ENCODE measurements at regions not wholly inside any gene's neighbourhood (a gene's known extent, or its start where the extent isn't known, plus 50 kb on each side); places are given as distances from the start of the nearest gene placed in this dataset.

DNA sequence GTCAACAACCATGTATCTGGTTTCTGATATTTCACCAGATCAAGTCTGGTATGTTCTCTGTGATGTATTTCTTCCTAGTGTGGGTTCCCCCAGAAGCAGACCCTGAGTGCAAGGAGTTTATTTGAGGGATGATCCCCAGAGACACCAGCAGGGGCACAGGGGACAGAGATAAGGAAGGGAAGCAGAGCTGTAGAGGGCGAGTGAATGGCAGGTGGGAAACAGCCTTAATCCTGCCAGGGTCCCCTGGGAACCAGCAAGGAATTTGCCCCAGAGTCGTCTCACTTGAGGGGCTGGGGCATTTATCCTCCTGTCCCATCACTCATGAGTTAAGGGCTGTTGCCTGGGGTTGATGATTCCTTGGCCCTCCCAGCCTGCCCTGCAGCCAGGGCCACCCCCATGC is 206.4 kb upstream of the BCOR start:
- H3K4me3 ChIP-seq (ENCODE audit: low read length): no peak overlapping the region
- H3K4me2 ChIP-seq (ENCODE audit: low read length): no peak overlapping the region
- no peak overlapping the region for H2AFZ ChIP-seq (ENCODE audit: low read depth, low read length)
- TF ChIP-seq TAF1 (IDR thresholded peaks at IDR 0.05; ENCODE audit: low read depth): no peak
- no peak for TF ChIP-seq POLR2AphosphoS5 (IDR thresholded peaks at IDR 0.05)
- TF ChIP-seq SMC3 (conservative IDR thresholded peaks at IDR 0.05; ENCODE audit: poor library complexity): no peak
- TF ChIP-seq RAD21 (conservative IDR thresholded peaks at IDR 0.05): no peak
- TF ChIP-seq, protein P1, sequence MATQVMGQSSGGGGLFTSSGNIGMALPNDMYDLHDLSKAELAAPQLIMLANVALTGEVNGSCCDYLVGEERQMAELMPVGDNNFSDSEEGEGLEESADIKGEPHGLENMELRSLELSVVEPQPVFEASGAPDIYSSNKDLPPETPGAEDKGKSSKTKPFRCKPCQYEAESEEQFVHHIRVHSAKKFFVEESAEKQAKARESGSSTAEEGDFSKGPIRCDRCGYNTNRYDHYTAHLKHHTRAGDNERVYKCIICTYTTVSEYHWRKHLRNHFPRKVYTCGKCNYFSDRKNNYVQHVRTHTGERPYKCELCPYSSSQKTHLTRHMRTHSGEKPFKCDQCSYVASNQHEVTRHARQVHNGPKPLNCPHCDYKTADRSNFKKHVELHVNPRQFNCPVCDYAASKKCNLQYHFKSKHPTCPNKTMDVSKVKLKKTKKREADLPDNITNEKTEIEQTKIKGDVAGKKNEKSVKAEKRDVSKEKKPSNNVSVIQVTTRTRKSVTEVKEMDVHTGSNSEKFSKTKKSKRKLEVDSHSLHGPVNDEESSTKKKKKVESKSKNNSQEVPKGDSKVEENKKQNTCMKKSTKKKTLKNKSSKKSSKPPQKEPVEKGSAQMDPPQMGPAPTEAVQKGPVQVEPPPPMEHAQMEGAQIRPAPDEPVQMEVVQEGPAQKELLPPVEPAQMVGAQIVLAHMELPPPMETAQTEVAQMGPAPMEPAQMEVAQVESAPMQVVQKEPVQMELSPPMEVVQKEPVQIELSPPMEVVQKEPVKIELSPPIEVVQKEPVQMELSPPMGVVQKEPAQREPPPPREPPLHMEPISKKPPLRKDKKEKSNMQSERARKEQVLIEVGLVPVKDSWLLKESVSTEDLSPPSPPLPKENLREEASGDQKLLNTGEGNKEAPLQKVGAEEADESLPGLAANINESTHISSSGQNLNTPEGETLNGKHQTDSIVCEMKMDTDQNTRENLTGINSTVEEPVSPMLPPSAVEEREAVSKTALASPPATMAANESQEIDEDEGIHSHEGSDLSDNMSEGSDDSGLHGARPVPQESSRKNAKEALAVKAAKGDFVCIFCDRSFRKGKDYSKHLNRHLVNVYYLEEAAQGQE (IDR thresholded peaks at IDR 0.05; ENCODE audit: borderline replicate concordance): no peak
- TF ChIP-seq MXI1 (conservative IDR thresholded peaks at IDR 0.05; ENCODE audit: poor library complexity, severe bottlenecking): no peak
- TF ChIP-seq EZH2 (IDR thresholded peaks at IDR 0.05; ENCODE audit: borderline replicate concordance, insufficient read depth, low read length, poor library complexity, severe bottlenecking): no peak
- TF ChIP-seq, protein P2, sequence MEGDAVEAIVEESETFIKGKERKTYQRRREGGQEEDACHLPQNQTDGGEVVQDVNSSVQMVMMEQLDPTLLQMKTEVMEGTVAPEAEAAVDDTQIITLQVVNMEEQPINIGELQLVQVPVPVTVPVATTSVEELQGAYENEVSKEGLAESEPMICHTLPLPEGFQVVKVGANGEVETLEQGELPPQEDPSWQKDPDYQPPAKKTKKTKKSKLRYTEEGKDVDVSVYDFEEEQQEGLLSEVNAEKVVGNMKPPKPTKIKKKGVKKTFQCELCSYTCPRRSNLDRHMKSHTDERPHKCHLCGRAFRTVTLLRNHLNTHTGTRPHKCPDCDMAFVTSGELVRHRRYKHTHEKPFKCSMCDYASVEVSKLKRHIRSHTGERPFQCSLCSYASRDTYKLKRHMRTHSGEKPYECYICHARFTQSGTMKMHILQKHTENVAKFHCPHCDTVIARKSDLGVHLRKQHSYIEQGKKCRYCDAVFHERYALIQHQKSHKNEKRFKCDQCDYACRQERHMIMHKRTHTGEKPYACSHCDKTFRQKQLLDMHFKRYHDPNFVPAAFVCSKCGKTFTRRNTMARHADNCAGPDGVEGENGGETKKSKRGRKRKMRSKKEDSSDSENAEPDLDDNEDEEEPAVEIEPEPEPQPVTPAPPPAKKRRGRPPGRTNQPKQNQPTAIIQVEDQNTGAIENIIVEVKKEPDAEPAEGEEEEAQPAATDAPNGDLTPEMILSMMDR (IDR thresholded peaks at IDR 0.05; ENCODE audit: poor library complexity, severe bottlenecking): no peak
- no peak for TF ChIP-seq EP300 (conservative IDR thresholded peaks at IDR 0.05; ENCODE audit: poor library complexity, severe bottlenecking)
- no peak overlapping the region for H3K9ac ChIP-seq (ENCODE audit: low read length)
- H3F3A ChIP-seq (ENCODE audit: insufficient read depth, low read length, poor library complexity, severe bottlenecking): no peaks in the 10 kb centered on the region
- H3K9me2 ChIP-seq (ENCODE audit: insufficient read depth, low read length): no peaks in the 10 kb centered on the region
- H3K36me3 ChIP-seq (ENCODE audit: insufficient read depth, low read length): no peaks in the 10 kb centered on the region
- no peaks in the 10 kb centered on the region for H3K27me3 ChIP-seq (ENCODE audit: insufficient read depth, low read depth, low read length)
- H4K20me1 ChIP-seq (ENCODE audit: insufficient read depth): no peaks in the 10 kb centered on the region
- H3K9me3 ChIP-seq (ENCODE audit: low read length): no peaks in the 10 kb centered on the region
- H3K79me2 ChIP-seq (replicated peaks; ENCODE audit: insufficient read depth, low read length): no peaks in the 10 kb centered on the region
- no peak overlapping the region for H3K27ac ChIP-seq (ENCODE audit: low read length)

DNA sequence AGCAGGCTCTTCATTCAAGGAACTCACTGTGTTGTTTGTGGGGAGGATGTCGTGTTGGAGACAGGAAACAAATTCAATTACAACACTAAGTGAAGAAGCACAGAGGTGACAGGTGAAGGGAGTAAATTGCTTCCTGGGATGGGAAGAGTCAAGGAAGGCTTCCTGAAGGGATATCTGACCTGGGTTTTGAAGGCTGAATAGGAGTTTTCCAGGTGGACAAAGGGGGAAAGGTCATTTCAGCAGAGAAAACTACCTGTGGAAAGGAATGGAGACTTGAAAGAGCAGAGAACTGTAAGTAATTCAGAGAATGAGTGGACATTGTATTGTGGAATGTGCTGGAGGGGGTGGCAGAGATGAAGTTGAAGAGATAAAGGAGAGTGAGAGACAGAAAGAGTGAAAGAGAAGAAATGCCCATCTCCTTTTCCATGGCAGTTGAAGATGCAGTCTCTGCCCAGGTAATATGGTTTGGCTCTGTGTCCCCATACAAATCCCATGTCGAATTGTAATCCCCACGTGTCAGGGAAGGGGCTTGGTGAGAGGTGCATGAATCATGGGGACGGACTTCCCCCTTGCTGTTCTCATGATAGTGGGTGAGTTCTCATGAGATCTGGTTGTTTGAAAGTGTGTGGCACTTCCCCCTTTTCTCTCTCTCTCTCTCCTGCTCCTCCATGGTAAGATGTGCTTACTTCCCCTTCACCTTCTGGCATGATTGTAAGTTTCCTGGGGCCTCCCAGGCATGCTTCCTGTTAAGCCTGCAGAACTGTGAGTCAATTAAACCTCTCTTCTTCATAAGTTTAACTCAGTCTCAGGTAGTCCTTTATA is 205.7 kb upstream of the BCOR start:
- no peaks in the 10 kb centered on the region for H3K79me2 ChIP-seq (replicated peaks; ENCODE audit: insufficient read depth, low read length)
- no peak overlapping the region for H3K27ac ChIP-seq (ENCODE audit: low read length)
- no peaks in the 10 kb centered on the region for H3F3A ChIP-seq (ENCODE audit: insufficient read depth, low read length, poor library complexity, severe bottlenecking)
- no peaks in the 10 kb centered on the region for H3K36me3 ChIP-seq (ENCODE audit: insufficient read depth, low read length)
- H3K4me2 ChIP-seq (ENCODE audit: low read length): no peak overlapping the region
- no peaks in the 10 kb centered on the region for H3K9me2 ChIP-seq (ENCODE audit: insufficient read depth, low read length)
- no peak overlapping the region for H3K4me3 ChIP-seq (ENCODE audit: low read length)
- TF ChIP-seq EZH2 (IDR thresholded peaks at IDR 0.05; ENCODE audit: borderline replicate concordance, insufficient read depth, low read length, poor library complexity, severe bottlenecking) (no peak), POLR2AphosphoS5 (IDR thresholded peaks at IDR 0.05) (no peak), TAF1 (IDR thresholded peaks at IDR 0.05; ENCODE audit: low read depth) (no peak), MXI1 (conservative IDR thresholded peaks at IDR 0.05; ENCODE audit: poor library complexity, severe bottlenecking) (no peak), RAD21 (conservative IDR thresholded peaks at IDR 0.05) (no peak), SMC3 (conservative IDR thresholded peaks at IDR 0.05; ENCODE audit: poor library complexity) (no peak), EP300 (conservative IDR thresholded peaks at IDR 0.05; ENCODE audit: poor library complexity, severe bottlenecking) (no peak)
- TF ChIP-seq, protein P1 (IDR thresholded peaks at IDR 0.05; ENCODE audit: borderline replicate concordance): no peak
- TF ChIP-seq, protein P2 (IDR thresholded peaks at IDR 0.05; ENCODE audit: poor library complexity, severe bottlenecking): no peak
- no peaks in the 10 kb centered on the region for H3K9me3 ChIP-seq (ENCODE audit: low read length)
- no peak overlapping the region for H2AFZ ChIP-seq (ENCODE audit: low read depth, low read length)
- H4K20me1 ChIP-seq (ENCODE audit: insufficient read depth): no peaks in the 10 kb centered on the region
- no peak overlapping the region for H3K9ac ChIP-seq (ENCODE audit: low read length)
- no peaks in the 10 kb centered on the region for H3K27me3 ChIP-seq (ENCODE audit: insufficient read depth, low read depth, low read length)

Measured in neural cell (in vitro differentiated cells).